ENCODE measurements at regions not wholly inside any gene's neighbourhood (a gene's known extent, or its start where the extent isn't known, plus 50 kb on each side); places are given as distances from the start of the nearest gene placed in this dataset.

GRCh38 chr4:171644430-171645057 lies 168.7 kb upstream of the GALNTL6 start:
- Histone ChIP-seq H3K79me1 (ENCODE audit: low read depth, low read length) (no peaks in the 10 kb centered on the region), H2BK20ac (ENCODE audit: low read length) (no peak overlapping the region), H3K4ac (replicated peaks; ENCODE audit: insufficient read length, low read depth, low read length) (no peak overlapping the region), H2BK5ac (ENCODE audit: low read depth, low read length) (no peak overlapping the region), H3K23me2 (ENCODE audit: low read depth, low read length) (no peaks in the 10 kb centered on the region), H3K79me2 (ENCODE audit: control insufficient read depth in 1 of 2, insufficient read depth in 2 of 2, low read length in 2 of 2) (no peaks in the 10 kb centered on the region), H4K91ac (replicated peaks; ENCODE audit: insufficient read length, low read length) (no peak overlapping the region), H4K5ac (ENCODE audit: insufficient read length, low read depth, low read length) (no peak overlapping the region), H3K18ac (ENCODE audit: extremely low read depth, low read length) (no peak overlapping the region; the same call in 1 of the 2 replicates), H3K9ac (replicated peaks in 1 of 4; ENCODE audit: extremely low read depth in 1 of 4, low read depth in 3 of 4, low read length in 3 of 4) (no peak overlapping the region), H3K14ac (ENCODE audit: insufficient read length) (no peak overlapping the region), H2BK15ac (ENCODE audit: low read length) (no peak overlapping the region), H3K36me3 (ENCODE audit: control insufficient read depth in 2 of 4, insufficient read depth in 4 of 4, low read length in 3 of 4) (no peaks in the 10 kb centered on the region), H3K27ac (ENCODE audit: low read depth, low read length) (no peak overlapping the region), H2AFZ (ENCODE audit: low read length) (peak overlapping the region; percentile 56; the same call in 1 of the 2 replicates), H3K9me3 (ENCODE audit: insufficient read depth in 2 of 2, low read depth in 1 of 2, low read length in 1 of 2) (no peaks in the 10 kb centered on the region), H2BK120ac (replicated peaks; ENCODE audit: low read depth, low read length) (no peak overlapping the region), H4K8ac (ENCODE audit: extremely low read depth, insufficient read depth, low read length) (no peak overlapping the region), H3K4me1 (replicated peaks in 1 of 4; ENCODE audit: control insufficient read depth in 3 of 4, insufficient read depth in 4 of 4, low read length in 3 of 4) (no peaks in the 10 kb centered on the region), H3K23ac (ENCODE audit: insufficient read length) (no peak overlapping the region), H3K4me3 (ENCODE audit: extremely low read depth in 1 of 4, insufficient read depth in 2 of 4, low read depth in 3 of 4, low read length in 4 of 4) (no peak overlapping the region), H2AK5ac (ENCODE audit: low read depth, low read length) (no peak overlapping the region), H3K4me2 (ENCODE audit: insufficient read depth in 1 of 2, low read depth in 2 of 2, low read length in 2 of 2) (no peak overlapping the region), H4K20me1 (replicated peaks in 1 of 2; ENCODE audit: control insufficient read depth in 1 of 2, insufficient read depth in 2 of 2, low read length in 2 of 2) (no peaks in the 10 kb centered on the region), H3K27me3 (replicated peaks in 1 of 4; ENCODE audit: control insufficient read depth in 3 of 4, extremely low read depth in 1 of 4, insufficient read depth in 3 of 4, low read length in 3 of 4) (no peaks in the 10 kb centered on the region), H2BK12ac (ENCODE audit: low read depth, low read length) (0 out of 2 replicates have a peak overlapping the region, but pooled peaks have one; percentile 39), H3K56ac (replicated peaks; ENCODE audit: insufficient read length, low read depth, low read length) (no peak overlapping the region)
- WGBS, 2 experiments (ENCODE audit: extremely low coverage in 1 of 2, insufficient coverage in 1 of 2, insufficient read length in 1 of 2, insufficient replicate concordance in 2 of 2, low coverage in 1 of 2, low lambda C conversion rate in 2 of 2, missing lambda C conversion rate in 1 of 2) = 87% methylated on average over 7 of the region's 7 CpGs; no CpG with 5 or more reads in 1 of the 2 experiments
- CTCF ChIA-PET (ENCODE audit: partially characterized antibody) = interaction anchor here (0.7 kb wide), 1 partner anchor 24 kb away, joined by 3 read pairs; no protein-coding TSS in a partner anchor
- DNase-seq (ENCODE audit: low read depth in 1 of 2, low spot score in 2 of 2) (no peak), FAIRE-seq (no peak)
- POLR2A ChIA-PET (ENCODE audit: partially characterized antibody) = no interaction called here
- TF ChIP-seq HDAC2 (IDR thresholded peaks at IDR 0.05; ENCODE audit: borderline replicate concordance in 1 of 2, low read depth in 2 of 2, low read length in 2 of 2) (no peak), BACH1 (IDR thresholded peaks at IDR 0.05; ENCODE audit: low read length) (no peak), GABPA (IDR thresholded peaks at IDR 0.05; ENCODE audit: borderline replicate concordance, insufficient read depth, low read length) (no peak), TAF1 (IDR thresholded peaks at IDR 0.05; ENCODE audit: low read depth, low read length) (no peak), BCL11A (IDR thresholded peaks at IDR 0.05; ENCODE audit: low read depth in 2 of 2, low read length in 2 of 2) (no peak), MAX (IDR thresholded peaks at IDR 0.05) (no peak), MAFK (IDR thresholded peaks at IDR 0.05; ENCODE audit: low read depth, low read length) (no peak), RBBP5 (IDR thresholded peaks at IDR 0.05; ENCODE audit: borderline replicate concordance, low read depth, low read length) (no peak), POLR2AphosphoS5 (IDR thresholded peaks at IDR 0.05; ENCODE audit: low read depth, low read length) (no peak), ASH2L (IDR thresholded peaks at IDR 0.05; ENCODE audit: low read length) (no peak)
